Globus pallidus (tissue), 1 donor: ENCODE measurements at regions not wholly inside any gene's neighbourhood (a gene's known extent, or its start where the extent isn't known, plus 50 kb on each side); places are given as distances from the start of the nearest gene placed in this dataset.
"Not testable (repeated sequence)": the region's sequence is repeated elsewhere in the genome, so short reads cannot be mapped to it uniquely, and the experiment has no call there.

Experiments
- DNase-seq: peaks from one replicate; pipeline ENCODE4 v3.0.0-alpha.2; 2015; ENCODE audit warnings: low spot score

- DNase-seq, result no peak
Observed at GRCh38 chr12:112711507-112711906, 80.0 kb upstream of the RPH3A start.

- DNase-seq, result not testable (repeated sequence)
Observed at GRCh38 chr12:112712751-112713150, 78.8 kb upstream of the RPH3A start.

- DNase-seq, result peak; percentile 7
Observed at GRCh38 chr12:112713471-112713870, 78.1 kb upstream of the RPH3A start.

GRCh38 chr12:112714166-112714710 is 77.3 kb upstream of the RPH3A start:
- DNase-seq, result no peak

- peak; percentile 24 for DNase-seq
Observed at GRCh38 chr12:112716099-112717093, 75.2 kb upstream of the RPH3A start.

GRCh38 chr12:112728864-112729263 is 62.7 kb upstream of the RPH3A start:
- no peak for DNase-seq

- DNase-seq, result no peak
Observed at GRCh38 chr12:112734859-112735695, 56.5 kb upstream of the RPH3A start.

- DNase-seq, result no peak
Observed at GRCh38 chr12:112738531-112738930, 53.0 kb upstream of the RPH3A start.

- DNase-seq, result no peak
Observed at GRCh38 chr12:112740387-112740934, 51.1 kb upstream of the RPH3A start.

GRCh38 chr12:112741106-112741505 is 50.4 kb upstream of the RPH3A start:
- no peak for DNase-seq
